Osteocyte (in vitro differentiated cells): ENCODE measurements at regions not wholly inside any gene's neighbourhood (a gene's known extent, or its start where the extent isn't known, plus 50 kb on each side); places are given as distances from the start of the nearest gene placed in this dataset.
A peak's percentile ranks its signal among the peaks of the same experiment; 100 is the strongest.

Source experiments
- DNase-seq: peaks from one replicate; pipeline ENCODE4 v3.0.0; 2021; ENCODE audit warnings: mixed read lengths; ENCODE audit not compliant: unreplicated experiment; ENCODE audit errors: extremely low spot score
- H3K27ac Mint-ChIP-seq: one replicate; pipeline ENCODE4 v1.8.0; 2021; ENCODE audit warnings: mild to moderate bottlenecking, mixed read lengths; ENCODE audit not compliant: unreplicated experiment
- H3K27me3 Mint-ChIP-seq: one replicate; pipeline ENCODE4 v1.8.0; 2021; ENCODE audit warnings: mixed read lengths; ENCODE audit not compliant: unreplicated experiment
- H3K36me3 Mint-ChIP-seq: one replicate; pipeline ENCODE4 v1.8.0; 2021; ENCODE audit warnings: mixed read lengths; ENCODE audit not compliant: unreplicated experiment
- H3K4me1 Mint-ChIP-seq: one replicate; pipeline ENCODE4 v1.8.0; 2021; ENCODE audit warnings: mixed read lengths; ENCODE audit not compliant: unreplicated experiment
- H3K4me3 Mint-ChIP-seq: one replicate; pipeline ENCODE4 v1.8.0; 2021; ENCODE audit warnings: mild to moderate bottlenecking, moderate library complexity, mixed read lengths; ENCODE audit not compliant: unreplicated experiment
- H3K9me3 Mint-ChIP-seq: one replicate; pipeline ENCODE4 v1.8.0; 2021; ENCODE audit warnings: mixed read lengths; ENCODE audit not compliant: unreplicated experiment
- CTCF ChIP-seq: fragments of 200-600 bp; sonication (generic); IDR thresholded peaks from 2 replicates; pipeline ENCODE4 v1.5.0; 2021; ENCODE audit warnings: antibody characterized with exemption, mild to moderate bottlenecking, moderate library complexity

DNA sequence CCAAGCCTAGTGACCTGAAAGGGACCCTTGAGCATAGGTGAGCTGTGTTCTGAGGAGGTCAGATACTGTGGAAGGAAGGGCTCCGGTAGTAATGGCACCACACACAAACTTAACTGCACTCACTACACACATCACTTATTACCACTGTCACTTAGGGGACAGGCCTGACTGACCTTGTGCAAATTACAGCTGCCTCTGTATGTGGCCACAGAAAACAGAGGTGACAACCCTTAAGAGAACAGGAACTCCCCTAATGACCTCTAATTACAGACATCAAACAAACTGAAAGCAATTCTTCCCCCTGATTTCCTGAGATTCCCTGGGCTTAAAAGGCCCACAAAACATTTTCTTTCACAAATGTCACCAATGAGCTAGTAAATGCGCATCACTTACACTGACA is 360.6 kb downstream of the RND3 start:
- Mint-ChIP-seq H3K4me1 (peaks cover 43% of the 10 kb centered on the region), H3K36me3 (no peaks in the 10 kb centered on the region), H3K27me3 (no peaks in the 10 kb centered on the region), H3K27ac (no peak overlapping the region), H3K4me3 (no peak overlapping the region), H3K9me3 (peaks cover 6% of the 10 kb centered on the region)
- no peak for DNase-seq
- TF ChIP-seq CTCF, result no peak

DNA sequence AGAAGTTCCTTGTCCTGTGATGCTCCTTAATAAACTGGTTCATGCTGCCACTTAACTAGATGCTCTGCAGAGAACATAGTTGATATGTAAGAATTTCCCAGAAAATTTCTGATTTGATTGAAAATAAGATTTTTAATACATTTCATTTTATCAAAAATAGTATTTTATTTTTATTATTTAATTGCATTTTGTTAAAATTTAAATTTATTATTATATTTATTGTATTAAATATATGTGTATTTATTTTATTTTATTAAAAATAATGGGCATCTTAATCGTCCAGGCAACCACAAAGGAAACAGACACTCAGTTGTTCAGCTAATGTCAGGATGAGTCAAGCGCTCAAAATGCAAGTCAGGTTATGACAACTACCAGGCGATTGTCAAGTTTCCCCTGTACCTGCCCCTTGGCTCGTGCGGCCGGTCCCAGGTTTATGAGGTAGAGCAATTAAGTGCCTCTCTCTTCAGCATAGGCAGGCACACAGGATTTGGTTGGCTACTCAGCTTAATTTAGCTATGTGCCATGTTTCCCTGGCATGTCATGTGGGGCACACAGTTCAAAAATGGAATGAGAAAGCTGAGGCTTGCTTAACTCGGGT is 361.2 kb downstream of the RND3 start:
- H3K4me1 Mint-ChIP-seq, result peaks cover 44% of the 10 kb centered on the region
- H3K4me3 Mint-ChIP-seq, result no peak overlapping the region
- TF ChIP-seq CTCF, result no peak
- H3K27me3 Mint-ChIP-seq, result no peaks in the 10 kb centered on the region
- H3K36me3 Mint-ChIP-seq, result no peaks in the 10 kb centered on the region
- DNase-seq, result no peak
- peaks cover 6% of the 10 kb centered on the region for H3K9me3 Mint-ChIP-seq
- H3K27ac Mint-ChIP-seq, result peak overlapping the region; percentile 67

DNA sequence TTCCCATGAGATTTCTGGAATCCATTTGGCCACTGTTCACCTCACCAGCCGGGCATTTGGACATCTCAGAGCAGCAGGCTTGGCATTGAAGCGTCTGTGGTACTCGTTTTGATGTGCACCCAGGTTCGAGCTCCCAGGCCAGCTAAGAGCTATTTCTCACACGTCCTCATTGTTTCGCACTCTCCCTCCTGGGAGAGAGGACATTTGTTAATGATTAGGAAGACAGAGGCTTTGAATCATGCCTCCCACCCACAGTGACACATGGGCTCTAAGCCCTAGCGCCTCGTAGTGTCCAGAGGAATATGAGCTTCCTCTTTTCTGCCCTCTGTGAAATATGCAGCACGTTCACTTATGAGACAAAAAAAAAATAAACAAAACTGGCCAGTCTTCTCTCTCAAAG is 361.8 kb downstream of the RND3 start:
- Mint-ChIP-seq H3K36me3 (no peaks in the 10 kb centered on the region), H3K27ac (peak overlapping the region; percentile 67), H3K9me3 (peaks cover 6% of the 10 kb centered on the region), H3K27me3 (no peaks in the 10 kb centered on the region), H3K4me1 (peaks cover 43% of the 10 kb centered on the region), H3K4me3 (no peak overlapping the region)
- peak; percentile 42 for TF ChIP-seq CTCF
- DNase-seq, result no peak

GRCh38 chr2:150125188-150125587 is 362.3 kb downstream of the RND3 start:
- H3K27ac Mint-ChIP-seq, result peak overlapping the region; percentile 50
- H3K4me1 Mint-ChIP-seq, result peaks cover 43% of the 10 kb centered on the region
- H3K9me3 Mint-ChIP-seq, result peaks cover 6% of the 10 kb centered on the region
- DNase-seq, result no peak
- H3K4me3 Mint-ChIP-seq, result no peak overlapping the region
- no peaks in the 10 kb centered on the region for H3K36me3 Mint-ChIP-seq
- no peaks in the 10 kb centered on the region for H3K27me3 Mint-ChIP-seq
- no peak for TF ChIP-seq CTCF

- Mint-ChIP-seq H3K4me1 (peaks cover 43% of the 10 kb centered on the region), H3K4me3 (no peak overlapping the region), H3K27me3 (no peaks in the 10 kb centered on the region), H3K9me3 (peaks cover 6% of the 10 kb centered on the region), H3K36me3 (no peaks in the 10 kb centered on the region), H3K27ac (no peak overlapping the region)
- no peak for TF ChIP-seq CTCF
- DNase-seq, result no peak
Measured at GRCh38 chr2:150124739-150125138, 362.7 kb downstream of the RND3 start.
